ENCODE measurements at regions not wholly inside any gene's neighbourhood (a gene's known extent, or its start where the extent isn't known, plus 50 kb on each side); places are given as distances from the start of the nearest gene placed in this dataset.
"Not testable (repeated sequence)": the region's sequence is repeated elsewhere in the genome, so short reads cannot be mapped to it uniquely, and the experiment has no call there.

DNA sequence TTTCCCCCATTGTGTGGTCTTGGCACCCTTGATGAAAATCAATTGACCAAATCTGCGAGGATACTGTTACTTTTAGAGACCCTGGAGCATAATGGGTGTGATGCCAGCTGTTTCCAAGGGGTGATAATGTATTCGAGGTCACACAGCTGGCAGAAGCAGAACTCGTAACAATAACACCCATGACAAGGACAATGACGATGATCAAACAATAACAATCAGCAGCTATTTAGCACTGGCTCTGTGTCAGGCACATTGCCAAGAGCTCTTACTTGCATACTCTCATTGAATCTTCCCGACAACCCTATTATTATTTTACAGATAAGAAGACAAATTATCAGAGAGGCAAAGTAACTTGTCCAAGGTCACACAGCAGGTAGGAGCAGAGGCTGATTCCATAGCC is 223.7 kb upstream of the MSX2 start:
- DNase-seq, result no peak

DNA sequence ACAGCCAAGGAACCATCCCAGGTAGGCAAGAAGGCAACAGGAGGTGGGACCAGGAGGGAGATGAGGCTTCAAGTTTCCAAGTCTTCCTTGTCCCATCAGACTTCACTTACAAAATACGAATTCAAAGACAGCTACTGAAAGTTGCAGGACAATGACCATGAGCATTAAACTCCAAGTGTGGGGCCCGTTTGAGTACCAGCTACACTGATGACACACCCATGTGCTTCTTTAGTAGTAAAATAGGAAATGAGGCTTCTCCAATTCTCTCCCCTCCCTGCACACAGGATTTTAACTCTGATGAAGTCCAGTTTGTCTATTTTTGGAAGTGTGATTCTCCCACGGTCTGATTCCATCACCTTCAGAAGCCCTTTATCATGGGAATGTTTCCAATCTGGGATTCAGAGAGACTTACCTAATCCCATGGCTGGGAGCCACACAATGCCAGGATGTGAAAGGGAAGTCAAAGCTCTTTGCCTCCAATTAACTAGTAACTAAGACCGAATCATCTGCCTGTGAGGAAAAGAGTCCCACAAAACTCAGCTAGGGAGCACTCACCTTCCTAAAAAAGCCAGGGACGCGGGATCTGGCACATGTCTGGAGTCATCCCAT is 222.8 kb upstream of the MSX2 start:
- DNase-seq, result no peak

DNA sequence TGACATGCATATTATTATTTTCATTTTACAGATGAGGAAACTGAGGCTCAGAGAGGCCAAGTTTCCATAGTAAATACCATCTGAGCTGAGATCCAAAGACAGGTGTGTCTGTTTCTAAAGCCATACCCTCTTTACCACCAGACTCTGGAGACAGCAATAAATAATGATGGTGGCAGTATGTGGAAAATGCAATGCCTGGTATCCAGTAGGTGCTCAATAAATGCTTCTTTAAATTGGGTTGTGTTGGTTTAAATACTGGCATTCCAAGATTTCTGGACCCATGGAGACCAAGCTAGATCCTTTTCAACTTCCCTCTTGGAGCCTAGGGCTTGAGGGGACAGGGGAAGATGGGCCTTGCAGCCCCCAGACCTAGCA is 221.3 kb upstream of the MSX2 start:
- DNase-seq, result no peak

DNA sequence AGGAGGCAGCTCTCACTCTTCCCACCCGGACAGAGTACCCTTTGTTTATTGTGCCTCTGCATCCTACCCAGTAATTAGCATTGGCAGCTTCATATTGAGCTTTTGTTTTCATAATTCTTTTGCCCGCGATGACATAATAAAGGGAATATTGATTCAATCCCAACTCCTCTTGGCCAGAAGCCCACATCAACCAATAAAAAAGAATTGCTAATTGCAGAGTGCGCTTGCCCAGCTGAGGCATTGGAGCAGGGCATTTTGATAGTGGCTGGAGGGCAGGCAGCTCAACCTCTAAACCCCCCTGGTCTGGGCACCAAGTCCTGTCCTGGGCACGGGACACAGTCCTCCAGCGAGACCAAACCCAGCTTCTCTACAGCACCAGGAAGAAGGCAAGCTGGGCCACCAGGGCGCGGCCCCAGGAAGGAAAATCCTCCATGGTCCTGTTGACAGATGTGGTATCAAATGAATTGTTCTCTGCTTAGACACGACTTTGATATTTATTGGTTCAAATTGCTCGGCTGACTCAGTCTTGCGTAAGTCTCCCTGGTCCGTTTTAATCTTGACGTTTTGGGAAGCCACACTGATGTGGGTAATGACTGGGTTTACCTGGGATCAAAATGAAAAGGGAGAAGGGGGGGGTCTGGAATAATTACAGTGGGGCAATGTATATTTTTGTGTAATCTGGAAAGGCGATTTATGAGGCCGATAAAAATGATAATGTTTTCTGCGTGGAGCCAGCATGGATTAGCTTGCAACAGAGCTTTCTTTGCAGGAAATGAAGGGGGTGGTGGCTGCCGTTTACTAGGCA is 220.7 kb upstream of the MSX2 start:
- no peak for DNase-seq

DNA sequence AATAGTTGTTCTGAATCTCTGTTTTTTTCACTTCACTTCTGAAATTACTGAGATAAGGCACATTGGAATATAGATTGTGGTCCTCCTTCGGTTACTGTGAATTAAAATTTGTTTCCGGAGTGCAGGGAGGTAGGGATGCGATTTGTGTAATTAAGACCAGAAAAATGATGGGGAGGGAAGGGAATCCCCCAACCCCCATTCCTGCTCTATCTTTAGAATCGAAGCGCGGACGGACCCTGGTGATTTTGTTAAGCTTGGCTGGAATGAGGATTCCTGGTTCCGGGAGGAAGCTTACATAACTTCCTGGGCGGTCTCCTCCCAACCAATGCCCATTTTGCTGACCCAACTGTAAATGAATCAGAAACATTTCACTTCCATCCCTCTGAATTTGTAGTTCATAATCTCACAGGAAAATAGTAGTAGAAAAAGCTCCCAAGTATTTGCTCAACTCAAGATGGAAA is 220.1 kb upstream of the MSX2 start:
- DNase-seq, result no peak

DNA sequence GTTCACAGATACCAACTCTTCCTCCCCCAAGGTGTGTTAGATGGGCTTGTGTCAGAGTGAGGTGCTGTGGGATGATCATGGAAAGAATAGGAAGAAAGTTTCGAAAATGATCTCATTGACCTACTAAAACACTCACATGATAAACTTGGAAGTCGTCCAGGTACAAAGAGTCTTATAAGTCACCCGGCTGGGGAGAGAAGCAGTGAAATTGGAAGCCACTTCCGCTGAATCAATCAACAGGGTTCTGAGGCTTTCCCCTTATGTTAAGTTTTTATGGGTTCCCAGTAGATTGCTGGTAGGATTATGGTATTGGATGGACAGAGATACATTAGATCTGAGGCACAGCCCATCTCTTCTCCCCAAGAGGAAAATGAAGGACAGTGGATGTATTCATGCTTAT is 218.8 kb upstream of the MSX2 start:
- no peak for DNase-seq

DNA sequence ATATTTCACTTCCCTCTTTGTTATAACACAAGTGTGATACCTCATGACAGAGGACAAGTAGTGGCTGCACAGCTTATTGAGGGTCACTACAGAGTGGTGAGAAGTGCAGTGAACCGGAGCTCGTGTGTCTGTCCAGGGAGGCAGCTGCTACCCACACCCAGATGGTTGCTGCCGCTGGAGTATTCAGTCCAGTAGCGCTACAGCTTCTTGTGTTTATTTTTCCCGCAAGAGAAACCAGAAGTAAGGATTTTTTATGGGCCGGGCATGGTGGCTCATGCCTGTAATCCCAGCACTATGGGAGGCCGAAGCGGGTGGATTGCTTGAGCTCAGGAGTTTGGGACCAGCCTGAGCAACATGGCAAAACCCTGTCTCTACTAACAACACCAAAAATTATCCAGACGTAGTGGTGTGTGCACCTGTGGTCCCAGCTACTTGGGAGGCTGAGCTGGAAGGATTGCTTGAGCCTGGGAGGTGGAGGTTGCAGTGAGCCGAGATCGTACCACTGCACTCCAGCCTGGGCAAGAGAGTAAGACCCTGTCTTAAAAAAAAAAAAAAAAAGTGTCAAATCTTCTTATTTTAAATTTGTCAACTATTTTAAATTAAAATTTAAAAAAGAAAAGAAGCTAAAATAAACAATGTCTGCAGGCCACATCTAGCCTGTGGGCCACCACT is 213.5 kb upstream of the MSX2 start:
- DNase-seq, result not testable (repeated sequence)

DNA sequence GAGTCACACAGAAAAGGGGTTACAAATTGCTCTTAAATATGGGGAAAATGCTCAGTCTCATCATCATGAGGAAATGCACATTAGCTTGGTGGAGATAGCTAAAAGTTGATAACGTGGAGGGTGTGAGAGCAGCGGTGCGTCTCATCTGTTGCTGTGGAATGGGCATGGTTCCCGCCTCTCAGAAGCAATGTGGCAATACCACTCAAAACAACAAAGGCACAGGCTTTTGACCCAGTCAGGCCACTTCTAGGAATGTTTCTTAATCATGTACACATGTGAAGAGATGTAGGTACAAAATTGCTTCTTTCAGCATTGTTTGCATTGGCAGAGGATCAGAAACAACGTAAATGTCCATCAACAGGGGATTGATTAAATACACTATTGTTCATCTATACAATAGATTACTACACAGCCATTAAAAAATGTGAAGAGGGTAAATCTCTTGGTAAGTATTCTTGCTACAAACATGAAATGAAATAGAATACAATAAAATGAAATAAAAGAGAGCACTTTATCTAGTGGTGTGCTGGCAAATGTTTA is 212.6 kb upstream of the MSX2 start:
- DNase-seq, result no peak

DNA sequence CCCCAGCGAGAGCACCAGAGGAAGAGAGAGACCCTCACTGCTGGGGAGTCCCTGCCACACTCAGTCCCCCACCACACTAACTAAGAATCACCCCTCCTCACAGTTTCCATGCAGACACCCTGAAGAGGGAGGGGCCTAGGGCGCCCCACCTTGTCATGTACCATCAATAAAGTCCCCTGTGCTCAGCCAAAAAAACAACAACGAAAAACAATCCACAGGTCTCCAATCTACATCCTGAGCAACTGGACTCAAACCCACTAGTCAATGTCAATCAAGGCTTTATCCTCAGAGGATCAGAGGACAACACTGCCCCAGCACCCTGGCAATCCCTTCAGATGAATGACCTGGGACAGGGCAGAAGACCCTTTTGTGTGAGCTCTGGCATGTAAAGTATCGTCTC is 210.1 kb upstream of the MSX2 start:
- DNase-seq, result no peak

DNA sequence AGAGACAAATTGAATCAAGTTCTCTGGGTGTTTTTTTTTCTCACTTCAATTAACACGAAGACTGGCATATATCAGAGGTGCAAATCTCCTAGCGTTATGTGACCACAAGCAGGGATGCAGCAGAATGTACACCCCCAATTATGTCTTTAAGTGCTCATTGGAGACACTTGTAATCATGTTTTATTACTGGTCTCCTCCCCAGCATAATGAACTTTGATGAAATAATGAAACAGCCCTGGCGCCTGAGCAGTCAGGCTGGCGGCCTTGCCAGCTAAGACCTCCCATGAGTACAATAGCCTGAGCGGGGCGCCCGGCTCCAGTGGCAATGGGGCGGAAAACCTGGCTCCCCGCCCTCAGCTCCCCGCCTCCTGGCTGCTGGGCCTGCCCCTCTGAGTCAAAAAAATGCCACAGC is 209.4 kb upstream of the MSX2 start:
- DNase-seq, result no peak

DNA sequence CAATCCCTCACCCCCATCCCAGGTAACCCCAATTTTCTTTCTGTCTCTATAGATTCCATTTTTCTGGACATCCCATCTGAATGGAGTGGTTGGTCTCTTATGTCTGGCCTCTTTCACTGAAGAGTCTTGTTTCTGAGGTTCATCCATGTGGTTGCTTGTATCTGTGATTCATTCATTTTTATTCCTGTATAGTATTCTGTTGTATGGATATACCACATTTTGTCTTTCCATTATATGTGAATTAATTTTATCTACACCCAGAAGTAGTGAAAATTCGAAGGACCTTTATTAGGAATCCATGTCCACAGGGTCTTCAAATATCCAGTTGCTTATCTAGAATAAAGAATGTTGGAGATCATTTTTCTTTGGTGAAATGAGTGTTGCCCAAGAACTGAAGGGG is 207.6 kb upstream of the MSX2 start:
- no peak for DNase-seq

DNA sequence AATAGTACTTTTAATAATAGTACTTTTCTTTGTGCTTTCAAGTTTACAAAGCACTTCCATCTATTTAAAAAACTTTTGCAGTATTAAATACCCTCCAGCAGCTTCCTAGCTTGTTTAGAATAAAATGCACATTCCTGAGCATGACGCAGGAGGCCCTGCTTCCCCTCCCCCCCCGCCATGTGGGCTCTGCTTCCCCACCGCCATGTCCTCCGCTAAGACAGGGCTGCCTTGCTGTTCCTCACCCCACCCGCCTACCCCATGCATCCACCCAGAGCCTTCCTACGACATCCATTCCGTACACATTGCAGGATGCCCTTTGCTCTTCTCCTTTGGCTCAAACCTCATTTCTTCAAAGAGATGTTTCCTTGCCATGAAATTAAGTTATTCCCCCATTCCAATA is 205.9 kb upstream of the MSX2 start:
- no peak for DNase-seq

DNA sequence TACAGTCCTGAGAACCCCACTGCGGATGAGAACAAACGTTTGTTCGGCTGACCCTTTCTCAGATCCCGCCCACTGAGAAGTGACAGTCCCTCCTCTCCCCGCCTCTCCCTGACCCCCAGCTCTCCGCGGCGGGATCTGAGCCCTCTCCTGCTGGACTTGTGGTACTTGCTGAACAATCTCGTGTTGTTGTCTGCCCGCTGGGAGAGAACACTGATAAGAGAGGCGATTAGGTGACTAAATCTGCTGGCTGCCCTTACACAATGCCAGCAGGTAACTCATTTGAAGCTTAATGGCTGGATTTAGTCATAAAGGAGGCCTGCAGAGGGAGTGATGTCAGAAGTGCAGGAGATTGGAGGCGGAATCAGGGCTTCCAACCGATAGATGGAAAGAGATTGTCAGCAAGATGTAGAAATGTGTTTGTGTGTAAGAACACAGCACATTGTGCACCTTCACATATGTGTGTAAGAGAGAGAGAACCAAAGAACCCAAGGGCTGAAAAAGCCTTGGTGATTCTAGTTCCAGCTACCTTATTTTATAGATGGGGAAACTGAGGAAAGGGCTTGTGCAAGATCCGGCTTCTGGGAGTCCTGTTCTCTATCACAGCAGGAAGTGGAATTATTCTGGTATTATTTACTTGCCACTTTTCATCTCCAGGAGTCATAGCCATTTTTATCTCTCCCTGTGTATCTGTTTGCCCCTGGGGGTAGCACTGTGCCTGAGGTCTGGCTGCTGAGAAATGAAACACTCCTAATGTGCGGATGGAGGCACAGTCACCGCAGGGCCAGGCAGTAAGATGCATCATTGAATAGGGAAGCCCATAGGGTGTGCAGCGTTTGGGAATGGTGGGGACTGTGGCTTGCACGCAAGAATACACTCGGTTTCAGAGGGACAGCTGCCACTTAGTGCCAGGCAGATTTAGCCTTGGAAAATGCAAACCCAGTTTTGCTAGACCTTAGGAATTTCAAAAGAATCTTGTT is 203.7 kb upstream of the MSX2 start:
- no peak for DNase-seq

DNA sequence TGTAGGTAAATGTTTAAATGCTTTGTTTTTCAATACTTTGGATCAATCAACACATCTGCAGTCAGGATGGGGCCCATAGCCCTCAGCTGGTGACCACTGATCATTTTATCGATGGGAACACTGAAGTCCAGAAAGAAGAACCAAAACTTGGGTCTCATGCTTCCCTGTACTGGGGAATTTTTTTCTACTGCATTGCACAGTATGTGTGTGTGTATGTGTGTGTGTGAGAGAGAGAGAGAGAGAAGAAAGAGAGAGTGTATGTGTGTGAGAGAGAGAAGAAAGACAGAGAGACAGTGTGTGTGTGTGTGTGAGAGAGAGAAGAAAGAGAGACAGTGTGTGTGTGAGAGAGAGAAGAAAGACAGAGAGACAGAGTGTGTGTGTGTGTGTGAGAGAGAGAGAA is 202.9 kb upstream of the MSX2 start:
- DNase-seq, result no peak

DNA sequence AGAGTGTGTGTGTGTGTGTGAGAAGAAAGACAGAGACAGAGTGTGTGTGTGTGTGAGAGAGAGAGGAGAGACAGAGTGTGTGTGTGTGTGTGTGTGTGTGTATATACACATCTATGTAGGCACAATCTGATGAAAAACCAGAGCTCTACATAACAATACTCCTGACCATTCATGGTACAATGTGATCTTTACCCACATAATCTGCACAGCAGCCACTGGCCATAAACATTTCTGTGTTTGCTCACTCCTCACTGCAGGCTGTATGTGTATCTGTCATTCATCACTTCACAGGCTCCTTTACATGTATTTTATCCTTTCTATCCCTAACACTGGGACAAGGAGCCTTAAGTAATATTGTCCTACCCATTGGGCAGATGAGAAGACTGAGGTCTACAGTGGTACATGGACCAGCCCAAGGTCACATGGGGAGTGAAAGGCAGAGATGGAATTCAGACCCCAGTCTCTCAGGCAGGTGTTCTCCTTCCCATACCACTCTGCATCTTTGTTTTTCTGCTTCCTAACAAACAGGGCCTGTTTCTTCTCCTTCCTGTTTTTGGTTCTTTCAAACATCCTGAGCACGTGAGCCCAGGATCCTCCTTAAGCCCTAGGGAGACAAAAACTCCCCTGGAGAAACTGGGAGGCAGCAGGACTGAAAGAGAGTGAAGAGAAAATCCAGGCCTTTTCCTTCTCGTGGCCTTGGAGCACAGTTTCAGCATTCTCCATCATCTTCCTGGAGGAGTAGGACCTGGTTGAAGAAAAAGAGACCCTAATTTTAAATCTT is 201.7 kb upstream of the MSX2 start:
- DNase-seq, result no peak

DNA sequence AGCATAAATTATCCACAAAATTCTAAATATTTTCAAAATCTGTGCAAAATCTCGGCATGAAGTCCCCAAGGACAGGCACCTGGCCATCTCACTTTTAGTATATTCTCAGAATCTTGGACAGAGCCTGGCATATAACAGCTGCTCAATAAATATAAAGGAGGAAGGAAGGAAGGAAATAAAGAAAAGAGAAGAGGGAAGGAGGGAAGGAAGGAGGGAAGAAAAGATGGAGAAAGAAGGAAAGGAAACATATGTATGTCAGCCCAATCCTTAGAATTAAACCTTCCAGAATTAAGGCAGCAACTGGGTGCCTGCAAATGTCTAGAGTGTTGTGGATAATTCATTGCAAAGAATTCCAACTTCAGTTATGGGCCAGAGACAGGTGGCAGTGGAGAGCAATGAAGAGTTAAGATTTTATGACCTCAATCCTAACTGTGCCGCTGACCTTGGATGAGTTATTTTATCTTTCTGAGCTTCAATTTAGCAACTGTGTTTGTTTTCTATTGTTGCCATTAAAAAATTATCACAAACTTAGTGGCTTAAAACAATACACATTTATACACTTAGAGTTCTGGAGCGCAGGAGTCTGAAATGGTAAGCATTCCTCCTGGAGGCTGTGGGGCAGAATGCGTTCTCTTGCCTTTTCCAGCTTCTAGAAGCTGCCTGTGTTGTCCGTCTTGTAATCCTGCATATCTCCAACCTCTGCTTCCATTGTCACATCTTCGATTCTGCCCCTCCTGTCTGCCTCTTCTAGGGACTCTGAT is 200.9 kb upstream of the MSX2 start:
- DNase-seq, result no peak

DNA sequence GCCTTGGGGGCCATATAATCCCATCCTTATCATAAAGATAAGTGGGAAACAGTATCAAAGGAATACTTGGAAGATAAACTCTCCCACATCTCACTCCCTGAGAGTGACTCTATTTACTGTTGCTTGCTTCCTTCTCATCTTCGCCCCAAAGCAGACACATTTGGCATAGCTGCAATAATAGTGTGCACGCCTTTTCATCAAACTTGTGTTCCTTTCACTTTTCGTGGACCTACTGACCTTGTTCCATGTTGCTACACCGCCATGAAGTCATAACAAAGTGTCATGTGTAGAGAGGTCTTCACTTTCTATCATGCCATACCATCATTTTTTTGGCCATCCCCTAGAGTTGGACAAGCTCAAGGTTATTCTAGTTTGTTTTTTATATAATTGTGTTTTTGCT is 200.0 kb upstream of the MSX2 start:
- DNase-seq, result no peak

DNA sequence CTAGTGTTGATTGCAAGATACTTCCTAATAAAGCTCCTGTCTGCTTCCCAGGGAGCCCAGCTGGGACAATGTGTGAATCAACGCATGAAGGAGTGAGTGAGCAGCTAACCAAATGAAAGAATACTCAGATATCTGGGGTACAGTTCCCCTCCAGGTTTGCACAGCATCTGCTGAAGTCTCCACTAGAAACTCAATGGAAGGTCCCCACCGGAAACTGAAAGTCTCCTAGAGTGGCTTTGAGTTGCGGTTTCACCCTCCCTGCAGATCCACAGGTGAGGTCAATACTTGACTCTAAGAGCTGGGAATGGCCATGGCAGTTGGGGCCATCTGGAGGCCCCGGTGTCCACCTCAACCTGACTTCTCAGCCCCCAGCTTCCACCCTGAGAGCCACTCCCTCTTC is 198.2 kb upstream of the MSX2 start:
- DNase-seq, result no peak

DNA sequence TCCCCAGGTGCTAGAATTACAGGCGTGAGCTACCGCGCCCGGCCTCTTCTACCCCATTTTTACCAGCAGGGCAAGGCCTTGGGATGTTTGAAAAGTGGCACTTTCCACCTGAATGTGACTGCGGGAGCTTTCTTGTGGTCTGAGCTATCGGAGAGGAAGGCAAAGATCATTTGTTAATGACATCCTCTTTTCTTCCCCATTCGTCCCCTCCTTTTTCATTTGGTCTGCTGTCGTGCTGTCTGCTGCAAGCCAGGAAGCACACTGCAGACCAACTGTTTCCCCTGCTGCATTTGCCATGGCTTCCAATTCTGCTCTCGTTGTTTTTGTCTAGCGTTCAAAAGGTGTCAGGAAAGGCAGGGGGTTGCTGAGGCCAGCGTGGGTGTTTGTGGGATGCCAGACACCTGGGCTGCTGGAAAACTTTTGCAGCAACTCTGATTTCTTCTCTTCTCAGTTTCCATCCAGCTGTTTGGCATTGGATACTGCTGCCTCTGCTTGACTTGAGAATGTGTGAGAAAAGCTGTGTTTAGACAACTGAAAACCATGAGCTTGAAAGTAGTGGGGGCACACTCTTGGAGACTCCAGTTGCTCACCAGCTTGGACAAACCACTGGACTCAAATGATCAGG is 196.4 kb upstream of the MSX2 start:
- DNase-seq, result no peak

DNA sequence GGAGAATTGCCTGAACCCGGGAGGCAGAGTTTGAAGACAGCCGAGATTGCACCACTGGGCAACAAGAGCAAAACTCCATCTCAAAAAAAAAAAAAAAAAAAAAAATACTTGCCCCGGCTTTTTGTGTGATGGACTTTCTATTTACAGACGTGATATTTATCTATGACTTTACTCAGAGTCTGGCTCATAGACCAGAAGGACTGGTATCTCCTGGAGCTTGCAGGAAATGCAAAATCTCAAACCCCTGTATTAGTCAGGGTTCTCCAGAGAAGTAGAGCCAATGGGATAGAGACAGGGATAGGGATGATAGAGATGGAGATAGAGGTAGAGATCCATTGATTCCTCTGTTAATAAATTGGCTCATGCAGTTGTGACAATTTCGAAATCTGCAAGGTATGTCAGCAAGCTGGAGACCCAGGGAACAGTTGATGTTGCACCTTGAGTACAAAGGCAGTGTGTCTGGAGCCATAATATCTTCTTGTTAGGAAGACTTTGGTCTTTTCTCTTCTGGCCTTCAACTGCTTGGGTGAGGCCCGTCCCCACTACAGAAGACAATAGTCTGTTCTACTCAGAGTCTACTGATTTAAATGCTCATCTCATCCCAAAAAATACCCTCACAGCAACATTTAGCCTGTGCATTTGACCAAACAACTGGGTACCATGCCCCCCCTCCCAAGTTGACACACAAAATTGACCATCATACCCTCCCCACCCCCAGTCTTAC is 195.4 kb upstream of the MSX2 start:
- no peak for DNase-seq
